NOMO-1 treated with DMSO at 0.1 percent for 48 hours (cell line): ENCODE measurements at regions not wholly inside any gene's neighbourhood (a gene's known extent, or its start where the extent isn't known, plus 50 kb on each side); places are given as distances from the start of the nearest gene placed in this dataset.

Source experiments
- DNase-seq: peaks from one replicate; lab custom pipeline; 2025; ENCODE audit not compliant: unreplicated experiment; lab: John Stamatoyannopoulos, UW

GRCh38 chr9:7403028-7403389 is 396.6 kb downstream of the DMAC1 start:
- no peak for DNase-seq

- no peak for DNase-seq
Measured at GRCh38 chr9:7402334-7403027, 397.1 kb downstream of the DMAC1 start.

GRCh38 chr9:7401116-7401515 is 398.5 kb downstream of the DMAC1 start:
- no peak for DNase-seq

- no peak for DNase-seq
Measured at GRCh38 chr9:7394002-7394774, 405.4 kb downstream of the DMAC1 start.

GRCh38 chr9:7392148-7392547 is 407.4 kb downstream of the DMAC1 start:
- no peak for DNase-seq

- no peak for DNase-seq
Measured at GRCh38 chr9:7388755-7389154, 410.8 kb downstream of the DMAC1 start.

- DNase-seq = no peak
Measured at GRCh38 chr9:7387840-7388239, 411.7 kb downstream of the DMAC1 start.

- no peak for DNase-seq
Measured at GRCh38 chr9:7382304-7382703, 417.3 kb downstream of the DMAC1 start.

GRCh38 chr9:7377489-7377888 is 422.1 kb downstream of the DMAC1 start:
- no peak for DNase-seq

GRCh38 chr9:7376833-7377232 is 422.7 kb downstream of the DMAC1 start:
- DNase-seq = no peak

GRCh38 chr9:7376213-7376612 is 423.4 kb downstream of the DMAC1 start:
- no peak for DNase-seq

GRCh38 chr9:7375013-7375511 is 424.5 kb downstream of the DMAC1 start:
- no peak for DNase-seq

- DNase-seq = no peak
Measured at GRCh38 chr9:7370988-7371387, 428.6 kb downstream of the DMAC1 start.

- no peak for DNase-seq
Measured at GRCh38 chr9:7370381-7370780, 429.2 kb downstream of the DMAC1 start.

- no peak for DNase-seq
Measured at GRCh38 chr9:7369384-7369821, 430.2 kb downstream of the DMAC1 start.

GRCh38 chr9:7368410-7369292 is 430.9 kb downstream of the DMAC1 start:
- DNase-seq = no peak

- DNase-seq = no peak
Measured at GRCh38 chr9:7367726-7368125, 431.9 kb downstream of the DMAC1 start.

GRCh38 chr9:7366121-7366520 is 433.5 kb downstream of the DMAC1 start:
- no peak for DNase-seq

GRCh38 chr9:7363777-7364477 is 435.7 kb downstream of the DMAC1 start:
- no peak for DNase-seq

- DNase-seq = no peak
Measured at GRCh38 chr9:7360513-7360912, 439.1 kb downstream of the DMAC1 start.

GRCh38 chr9:7358876-7359275 is 440.7 kb downstream of the DMAC1 start:
- DNase-seq = no peak
